ENCODE measurements at regions not wholly inside any gene's neighbourhood (a gene's known extent, or its start where the extent isn't known, plus 50 kb on each side); places are given as distances from the start of the nearest gene placed in this dataset.

GRCh38 chr2:56082665-56083064 is 101.1 kb upstream of the CCDC85A start:
- no peaks in the 10 kb centered on the region for H3K36me3 ChIP-seq
- DNase-seq (ENCODE audit: low spot score in 2 of 2): no peak
- no peaks in the 10 kb centered on the region for H3K4me1 ChIP-seq
- WGBS: 74% methylated on average over 4 of the region's 4 CpGs
- no peak overlapping the region for H3K27ac ChIP-seq
- no peaks in the 10 kb centered on the region for H3K27me3 ChIP-seq
- no peaks in the 10 kb centered on the region for H3K9me3 ChIP-seq
- TF ChIP-seq POLR2AphosphoS5 (IDR thresholded peaks at IDR 0.05) (no peak), EP300 (IDR thresholded peaks at IDR 0.05) (no peak), POLR2A (IDR thresholded peaks at IDR 0.05) (no peak), CTCF (IDR thresholded peaks at IDR 0.05) (no peak)
- H3K4me3 ChIP-seq: no peak overlapping the region

GRCh38 chr2:56084111-56084901 is 99.5 kb upstream of the CCDC85A start:
- 72% methylated on average over 5 of the region's 5 CpGs for WGBS
- no peaks in the 10 kb centered on the region for H3K9me3 ChIP-seq
- no peak for DNase-seq (ENCODE audit: low spot score in 2 of 2)
- no peaks in the 10 kb centered on the region for H3K4me1 ChIP-seq
- no peak for TF ChIP-seq CTCF (IDR thresholded peaks at IDR 0.05)
- TF ChIP-seq POLR2A (IDR thresholded peaks at IDR 0.05): no peak
- no peak for TF ChIP-seq POLR2AphosphoS5 (IDR thresholded peaks at IDR 0.05)
- no peak for TF ChIP-seq EP300 (IDR thresholded peaks at IDR 0.05)
- no peaks in the 10 kb centered on the region for H3K36me3 ChIP-seq
- H3K27ac ChIP-seq: no peak overlapping the region
- H3K27me3 ChIP-seq: no peaks in the 10 kb centered on the region
- no peak overlapping the region for H3K4me3 ChIP-seq

DNA sequence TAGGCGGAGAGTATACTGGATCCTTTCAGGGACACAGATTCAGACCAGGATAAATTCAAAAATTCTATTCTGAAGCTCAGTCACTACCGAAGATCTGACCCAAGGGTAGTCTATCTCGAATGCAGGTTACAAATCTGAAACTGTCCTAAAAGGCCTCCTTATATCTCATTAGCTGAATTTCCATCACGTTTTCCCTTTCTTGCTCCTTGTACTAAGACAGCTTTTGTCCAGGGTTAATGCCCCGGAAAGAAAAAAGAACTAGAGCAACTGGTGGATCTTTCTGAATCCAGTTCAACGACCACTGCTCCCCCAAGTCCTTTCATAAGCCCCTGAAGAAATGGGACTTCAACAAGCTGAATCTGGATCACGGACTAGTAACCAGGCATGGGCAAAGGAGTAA is 97.5 kb upstream of the CCDC85A start:
- 90% methylated on average over 7 of the region's 7 CpGs for WGBS
- no peaks in the 10 kb centered on the region for H3K27me3 ChIP-seq

DNA sequence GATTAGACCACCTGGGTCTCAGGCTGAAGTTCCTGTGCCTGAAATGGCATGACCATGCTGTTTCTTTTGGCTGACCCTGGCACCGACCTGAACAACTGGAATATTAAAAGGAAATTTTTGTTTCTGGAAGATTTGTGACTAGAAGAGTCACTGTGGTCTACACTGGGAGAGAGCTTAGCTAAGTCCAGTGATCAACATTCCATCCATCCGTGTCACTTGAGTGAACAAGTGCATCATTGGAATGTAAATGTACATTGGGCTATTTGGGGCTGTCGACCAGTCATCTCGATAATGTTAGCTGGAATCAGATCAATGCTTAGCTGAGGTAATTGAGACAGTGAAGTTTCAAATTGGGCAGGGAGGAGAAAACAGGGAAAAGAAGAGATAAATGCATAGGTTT is 95.4 kb upstream of the CCDC85A start:
- no peaks in the 10 kb centered on the region for H3K36me3 ChIP-seq
- WGBS: 72% methylated on average over 4 of the region's 4 CpGs
- no peaks in the 10 kb centered on the region for H3K4me1 ChIP-seq
- no peaks in the 10 kb centered on the region for H3K9me3 ChIP-seq
- DNase-seq (ENCODE audit: low spot score in 2 of 2): no peak
- no peak overlapping the region for H3K4me3 ChIP-seq
- H3K27me3 ChIP-seq: no peaks in the 10 kb centered on the region
- no peak overlapping the region for H3K27ac ChIP-seq
- TF ChIP-seq CTCF (IDR thresholded peaks at IDR 0.05) (no peak), EP300 (IDR thresholded peaks at IDR 0.05) (no peak), POLR2AphosphoS5 (IDR thresholded peaks at IDR 0.05) (no peak), POLR2A (IDR thresholded peaks at IDR 0.05) (no peak)

More for the DNA sequence above, 97.5 kb upstream of the CCDC85A start:
- DNase-seq (ENCODE audit: low spot score in 2 of 2): no peak
- no peak overlapping the region for H3K4me3 ChIP-seq
- H3K27ac ChIP-seq: no peak overlapping the region
- H3K4me1 ChIP-seq: no peaks in the 10 kb centered on the region
- no peak for TF ChIP-seq POLR2A (IDR thresholded peaks at IDR 0.05)
- no peak for TF ChIP-seq EP300 (IDR thresholded peaks at IDR 0.05)
- TF ChIP-seq POLR2AphosphoS5 (IDR thresholded peaks at IDR 0.05): no peak
- no peak for TF ChIP-seq CTCF (IDR thresholded peaks at IDR 0.05)
- H3K36me3 ChIP-seq: no peaks in the 10 kb centered on the region
- H3K9me3 ChIP-seq: no peaks in the 10 kb centered on the region

- 74% methylated on average over 3 of the region's 3 CpGs for WGBS
- Histone ChIP-seq H3K4me1 (no peaks in the 10 kb centered on the region), H3K27ac (no peak overlapping the region), H3K9me3 (no peaks in the 10 kb centered on the region), H3K27me3 (no peaks in the 10 kb centered on the region), H3K36me3 (no peaks in the 10 kb centered on the region), H3K4me3 (no peak overlapping the region)
- TF ChIP-seq CTCF (IDR thresholded peaks at IDR 0.05) (no peak), POLR2AphosphoS5 (IDR thresholded peaks at IDR 0.05) (no peak), POLR2A (IDR thresholded peaks at IDR 0.05) (no peak), EP300 (IDR thresholded peaks at IDR 0.05) (no peak)
- DNase-seq (ENCODE audit: low spot score in 2 of 2): no peak
Measured at GRCh38 chr2:56089931-56090330, 93.9 kb upstream of the CCDC85A start.
